ENCODE measurements at regions not wholly inside any gene's neighbourhood (a gene's known extent, or its start where the extent isn't known, plus 50 kb on each side); places are given as distances from the start of the nearest gene placed in this dataset.

GRCh38 chr15:97678656-97679055, 281.8 kb upstream of the ARRDC4 start:
- TF ChIP-seq CTCF (conservative IDR thresholded peaks at IDR 0.05; ENCODE audit: low read length) (no peak), EZH2phosphoT487 (IDR thresholded peaks at IDR 0.05; ENCODE audit: borderline replicate concordance, low read depth, low read length) (no peak)
